ENCODE measurements at regions not wholly inside any gene's neighbourhood (a gene's known extent, or its start where the extent isn't known, plus 50 kb on each side); places are given as distances from the start of the nearest gene placed in this dataset.

DNA sequence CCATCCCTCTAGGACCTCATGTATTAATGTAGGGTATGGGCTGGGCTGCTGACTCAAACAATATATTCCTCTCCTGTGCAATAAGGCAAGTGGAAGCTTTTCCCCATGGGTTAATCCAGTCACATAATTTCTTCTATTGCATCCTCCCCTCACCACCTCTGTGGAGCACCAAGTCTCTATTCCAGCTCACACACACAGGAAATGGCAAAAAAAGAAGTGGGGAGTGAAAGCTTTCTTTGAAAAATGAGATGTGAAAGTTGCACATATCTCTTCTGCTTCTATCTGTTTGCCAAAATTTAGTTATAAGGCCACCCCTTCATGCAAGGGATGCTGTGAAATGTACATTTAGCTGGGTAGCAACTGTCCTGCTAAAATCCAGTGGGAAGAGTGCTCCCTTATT, 121.3 kb downstream of the CDC42EP3 start:
- Histone ChIP-seq H3K27me3 (no peaks in the 10 kb centered on the region), H3K36me3 (no peaks in the 10 kb centered on the region), H3K27ac (no peak overlapping the region), H3K4me1 (no peaks in the 10 kb centered on the region), H3K9me3 (no peaks in the 10 kb centered on the region), H3K4me3 (no peak overlapping the region), H3K9ac (ENCODE audit: low read depth in 2 of 2, low read length in 2 of 2) (no peak overlapping the region)
- intact Hi-C loops (cut with DNase I) = no loop called here
- DNase-seq = no peak
- TF ChIP-seq, protein P1, sequence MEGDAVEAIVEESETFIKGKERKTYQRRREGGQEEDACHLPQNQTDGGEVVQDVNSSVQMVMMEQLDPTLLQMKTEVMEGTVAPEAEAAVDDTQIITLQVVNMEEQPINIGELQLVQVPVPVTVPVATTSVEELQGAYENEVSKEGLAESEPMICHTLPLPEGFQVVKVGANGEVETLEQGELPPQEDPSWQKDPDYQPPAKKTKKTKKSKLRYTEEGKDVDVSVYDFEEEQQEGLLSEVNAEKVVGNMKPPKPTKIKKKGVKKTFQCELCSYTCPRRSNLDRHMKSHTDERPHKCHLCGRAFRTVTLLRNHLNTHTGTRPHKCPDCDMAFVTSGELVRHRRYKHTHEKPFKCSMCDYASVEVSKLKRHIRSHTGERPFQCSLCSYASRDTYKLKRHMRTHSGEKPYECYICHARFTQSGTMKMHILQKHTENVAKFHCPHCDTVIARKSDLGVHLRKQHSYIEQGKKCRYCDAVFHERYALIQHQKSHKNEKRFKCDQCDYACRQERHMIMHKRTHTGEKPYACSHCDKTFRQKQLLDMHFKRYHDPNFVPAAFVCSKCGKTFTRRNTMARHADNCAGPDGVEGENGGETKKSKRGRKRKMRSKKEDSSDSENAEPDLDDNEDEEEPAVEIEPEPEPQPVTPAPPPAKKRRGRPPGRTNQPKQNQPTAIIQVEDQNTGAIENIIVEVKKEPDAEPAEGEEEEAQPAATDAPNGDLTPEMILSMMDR (IDR thresholded peaks at IDR 0.05) = no peak

DNA sequence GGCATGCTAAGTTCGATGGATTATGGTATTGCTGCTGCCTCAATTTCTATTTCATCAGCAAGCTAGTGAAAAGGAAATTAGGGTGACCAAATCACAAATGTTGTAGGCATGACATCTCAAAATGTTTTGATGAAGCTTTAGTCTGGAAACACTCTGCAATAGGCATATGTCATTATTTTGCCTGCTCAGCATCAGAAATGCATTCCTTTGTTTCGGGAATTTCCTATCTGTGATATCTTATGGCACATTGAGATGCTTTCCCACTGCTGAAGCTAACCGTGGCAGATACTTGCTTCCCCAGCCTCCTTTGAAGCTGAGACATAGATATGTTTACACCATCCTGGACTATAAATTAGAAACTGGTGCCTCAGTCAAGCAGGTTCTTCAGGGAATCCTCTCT, 119.7 kb downstream of the CDC42EP3 start:
- H3K9me3 ChIP-seq = no peaks in the 10 kb centered on the region
- H3K27ac ChIP-seq = no peak overlapping the region
- no peaks in the 10 kb centered on the region for H3K4me1 ChIP-seq
- TF ChIP-seq, protein P1 (IDR thresholded peaks at IDR 0.05) = no peak
- no peak overlapping the region for H3K4me3 ChIP-seq
- H3K27me3 ChIP-seq = no peaks in the 10 kb centered on the region
- no peaks in the 10 kb centered on the region for H3K36me3 ChIP-seq
- no peak overlapping the region for H3K9ac ChIP-seq (ENCODE audit: low read depth in 2 of 2, low read length in 2 of 2)
- DNase-seq = no peak
- intact Hi-C loops (cut with DNase I) = no loop called here

DNA sequence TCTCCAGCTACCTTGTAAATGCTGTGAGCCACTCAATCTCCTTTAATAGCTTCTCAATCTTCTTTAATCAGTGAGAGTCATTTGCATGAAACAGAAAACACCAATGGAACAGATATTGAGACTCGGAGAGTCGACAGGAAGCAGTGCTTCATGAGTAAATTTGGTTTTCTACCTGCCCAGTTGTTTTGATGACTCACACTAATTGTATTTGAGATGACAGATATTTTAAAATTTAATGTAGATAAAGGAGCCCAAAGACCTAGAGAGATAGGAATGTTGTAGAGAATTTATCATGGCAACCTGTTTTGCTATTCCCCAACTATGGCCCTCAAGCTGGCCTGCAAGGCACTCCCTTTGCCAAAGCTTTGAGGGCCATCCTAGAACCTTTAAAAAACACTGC, 119.1 kb downstream of the CDC42EP3 start:
- H3K4me1 ChIP-seq = no peaks in the 10 kb centered on the region
- TF ChIP-seq, protein P1 (IDR thresholded peaks at IDR 0.05) = no peak
- H3K27ac ChIP-seq = no peak overlapping the region
- no peaks in the 10 kb centered on the region for H3K9me3 ChIP-seq
- intact Hi-C loops (cut with DNase I) = no loop called here
- H3K36me3 ChIP-seq = no peaks in the 10 kb centered on the region
- H3K9ac ChIP-seq (ENCODE audit: low read depth in 2 of 2, low read length in 2 of 2) = no peak overlapping the region
- no peaks in the 10 kb centered on the region for H3K27me3 ChIP-seq
- DNase-seq = no peak
- no peak overlapping the region for H3K4me3 ChIP-seq

DNA sequence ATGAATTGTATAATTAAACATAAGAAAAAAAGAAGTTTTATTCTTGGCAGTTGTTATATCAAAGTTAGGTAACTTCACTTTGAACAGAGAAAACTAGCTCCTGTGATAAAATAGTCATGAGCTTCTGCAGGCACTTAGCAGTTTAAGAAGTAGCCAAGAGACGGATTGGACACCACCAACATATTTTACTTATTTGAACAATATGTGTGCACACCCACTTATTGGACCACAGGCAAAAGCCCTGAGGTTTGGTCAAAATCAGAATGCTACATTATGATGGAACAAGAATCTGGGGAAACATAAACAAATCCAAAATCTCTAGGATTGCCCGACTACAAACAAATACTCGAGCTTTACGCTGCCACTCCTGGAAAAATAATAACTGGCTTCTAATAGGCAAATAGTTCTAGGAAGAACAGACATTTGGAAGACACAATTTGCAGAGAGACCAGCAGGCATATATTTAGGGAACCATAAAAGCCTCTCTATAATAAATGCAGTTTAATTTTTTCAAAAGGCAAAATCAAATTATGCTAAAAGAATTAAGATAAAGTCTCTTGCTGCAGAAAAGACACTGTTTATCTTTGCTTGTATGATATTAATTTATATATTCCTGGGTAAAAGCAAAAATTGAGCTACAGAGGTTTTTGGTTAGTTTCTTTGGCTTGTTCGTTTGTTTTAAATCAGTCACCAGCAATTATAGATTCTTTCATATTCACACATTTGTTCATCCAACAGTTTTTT, 117.9 kb downstream of the CDC42EP3 start:
- DNase-seq = no peak
- intact Hi-C loops (cut with DNase I) = no loop called here
- Histone ChIP-seq H3K36me3 (no peaks in the 10 kb centered on the region), H3K27me3 (no peaks in the 10 kb centered on the region), H3K9me3 (no peaks in the 10 kb centered on the region), H3K4me1 (no peaks in the 10 kb centered on the region), H3K9ac (ENCODE audit: low read depth in 2 of 2, low read length in 2 of 2) (no peak overlapping the region), H3K27ac (no peak overlapping the region), H3K4me3 (no peak overlapping the region)
- TF ChIP-seq, protein P1 (IDR thresholded peaks at IDR 0.05) = no peak

DNA sequence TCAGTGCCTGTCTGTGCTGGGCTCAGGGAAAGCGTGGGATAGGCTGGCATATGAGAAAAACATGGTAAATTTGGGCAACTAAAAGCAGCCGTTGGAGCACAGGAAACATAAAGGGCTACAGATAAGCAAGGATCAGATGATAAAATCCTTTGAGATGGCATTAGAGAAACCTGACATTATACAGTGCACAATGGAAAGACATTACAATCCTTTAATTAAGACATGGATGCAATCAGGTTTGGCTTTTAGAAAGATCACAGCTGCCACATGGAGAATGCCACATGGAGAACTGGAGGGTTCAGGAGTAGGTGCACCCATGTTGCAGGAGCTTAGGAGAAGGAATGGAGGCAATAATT, 117.3 kb downstream of the CDC42EP3 start:
- Histone ChIP-seq H3K9ac (ENCODE audit: low read depth in 2 of 2, low read length in 2 of 2) (no peak overlapping the region), H3K36me3 (no peaks in the 10 kb centered on the region), H3K9me3 (no peaks in the 10 kb centered on the region), H3K27ac (no peak overlapping the region), H3K4me3 (no peak overlapping the region), H3K4me1 (no peaks in the 10 kb centered on the region), H3K27me3 (no peaks in the 10 kb centered on the region)
- TF ChIP-seq, protein P1 (IDR thresholded peaks at IDR 0.05) = no peak
- intact Hi-C loops (cut with DNase I) = no loop called here
- no peak for DNase-seq
